ENCODE measurements at regions not wholly inside any gene's neighbourhood (a gene's known extent, or its start where the extent isn't known, plus 50 kb on each side); places are given as distances from the start of the nearest gene placed in this dataset.

DNA sequence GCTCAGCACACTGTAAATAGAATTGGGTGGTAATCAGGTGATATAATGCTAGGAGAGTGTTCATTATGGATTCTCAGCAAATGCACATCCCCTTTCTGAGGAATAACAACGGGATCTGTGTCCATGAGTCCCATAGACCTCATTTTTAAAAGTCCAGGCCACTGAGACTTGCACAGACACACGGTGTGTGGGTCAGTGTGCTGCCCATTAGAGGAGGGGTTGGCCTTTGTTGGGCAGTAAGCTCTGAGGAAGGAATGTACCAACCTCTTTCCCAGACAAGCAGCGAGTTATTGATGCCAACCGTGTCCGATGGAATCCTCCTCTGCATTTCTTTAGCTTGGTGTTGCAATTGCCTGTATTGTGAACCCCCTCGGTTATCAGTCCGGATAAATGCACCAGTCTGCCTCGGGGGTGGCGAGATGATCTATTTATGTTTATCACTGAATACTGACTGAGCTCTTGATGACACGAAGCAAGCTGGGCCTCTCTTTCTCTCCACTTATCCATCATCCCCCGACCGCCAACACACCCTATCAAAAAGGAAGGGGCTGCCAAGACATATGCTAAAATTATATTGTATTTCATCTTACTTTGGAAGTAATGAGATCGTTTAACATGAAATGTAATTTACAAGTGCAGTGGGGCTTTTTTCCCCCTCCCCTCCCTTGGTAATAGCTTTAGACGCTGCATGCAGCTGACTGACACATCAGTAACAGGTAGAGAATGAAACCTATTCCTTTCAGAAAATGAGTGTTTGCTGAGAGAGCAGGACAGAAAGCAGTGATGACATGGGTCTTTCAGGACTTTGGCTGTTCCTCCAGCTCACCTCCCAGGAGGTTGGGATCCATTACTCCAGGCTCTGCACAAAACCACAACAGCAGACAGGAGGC is 126.6 kb upstream of the ST8SIA2 start:
- TF ChIP-seq CTCF (conservative IDR thresholded peaks at IDR 0.05) (no peak), ZFX (IDR thresholded peaks at IDR 0.05) (no peak)
